Ascending aorta (tissue), 2 donors: ENCODE measurements at regions not wholly inside any gene's neighbourhood (a gene's known extent, or its start where the extent isn't known, plus 50 kb on each side); places are given as distances from the start of the nearest gene placed in this dataset.

Experiments used
- DNase-seq, 2 donors: peaks; one replicate each; pipeline ENCODE4 v3.0.0-alpha.2; 2019; ENCODE audit warnings: low spot score in 2 of 2
- H3K27ac ChIP-seq, 2 donors: fragments of 200-600 bp; sonication (generic); one replicate each; pipeline ENCODE4 v1.5.1; 2016 to 2017; ENCODE audit warnings: mild to moderate bottlenecking in 1 of 2
- H3K27me3 ChIP-seq: fragments of 200-600 bp; sonication (generic); one replicate; pipeline ENCODE4 v1.5.1; 2017
- H3K36me3 ChIP-seq, 2 donors: fragments of 200-600 bp; sonication (generic); one replicate each; pipeline ENCODE4 v1.5.1; 2016
- H3K4me1 ChIP-seq, 2 donors: fragments of 200-600 bp; sonication (generic); one replicate each; pipeline ENCODE4 v1.5.1; 2016 to 2017; ENCODE audit warnings: mild to moderate bottlenecking in 1 of 2
- H3K4me3 ChIP-seq, 2 donors: fragments of 200-600 bp; sonication (generic); one replicate each; pipeline ENCODE4 v1.5.1; 2016 to 2017; ENCODE audit warnings: mild to moderate bottlenecking in 1 of 2
- H3K9me3 ChIP-seq, 2 donors: fragments of 200-600 bp; sonication (generic); one replicate each; pipeline ENCODE4 v1.5.1; 2016
- CTCF ChIP-seq, 3 experiments: fragments of 200-600 bp in 2 of 3; fragments of 450-650 bp in 1 of 3; sonication (generic) in 2 of 3; IDR thresholded peaks; one replicate each; pipeline ENCODE4 v1.5.1; 2016 to 2019; ENCODE audit warnings: antibody characterized with exemption in 3 of 3, mild to moderate bottlenecking in 1 of 3, moderate library complexity in 1 of 3
- intact Hi-C: fragments of 100-400 bp; cut with DNase I; formaldehyde crosslinking; loops from one replicate; pipeline ENCODE4 v1.15.1; 2023

GRCh38 chr16:86334079-86334635 lies 176.2 kb upstream of the FOXF1 start:
- intact Hi-C loops, result no loop called here
- no peaks in the 10 kb centered on the region for H3K9me3 ChIP-seq
- no peak overlapping the region for H3K27ac ChIP-seq
- TF ChIP-seq CTCF (IDR thresholded peaks at IDR 0.05), result no peak
- DNase-seq, result no peak
- no peaks in the 10 kb centered on the region for H3K4me1 ChIP-seq
- no peaks in the 10 kb centered on the region for H3K36me3 ChIP-seq
- no peak overlapping the region for H3K4me3 ChIP-seq
- H3K27me3 ChIP-seq, result no peaks in the 10 kb centered on the region

- DNase-seq, result no peak
- TF ChIP-seq CTCF (IDR thresholded peaks at IDR 0.05), result no peak
- Histone ChIP-seq H3K27ac (no peak overlapping the region), H3K9me3 (no peaks in the 10 kb centered on the region), H3K36me3 (no peaks in the 10 kb centered on the region), H3K27me3 (no peaks in the 10 kb centered on the region), H3K4me1 (no peaks in the 10 kb centered on the region), H3K4me3 (no peak overlapping the region)
- intact Hi-C loops, result no loop called here
Measured at GRCh38 chr16:86335266-86336172, 174.8 kb upstream of the FOXF1 start.

GRCh38 chr16:86337138-86337537 lies 173.2 kb upstream of the FOXF1 start:
- no peak for DNase-seq
- Histone ChIP-seq H3K36me3 (no peaks in the 10 kb centered on the region), H3K9me3 (no peaks in the 10 kb centered on the region), H3K27ac (no peak overlapping the region), H3K4me1 (no peaks in the 10 kb centered on the region), H3K4me3 (no peak overlapping the region), H3K27me3 (no peaks in the 10 kb centered on the region)
- intact Hi-C loops, result no loop called here
- TF ChIP-seq CTCF (IDR thresholded peaks at IDR 0.05), result no peak

- H3K9me3 ChIP-seq, result no peaks in the 10 kb centered on the region
- no peak for TF ChIP-seq CTCF (IDR thresholded peaks at IDR 0.05)
- H3K36me3 ChIP-seq, result no peaks in the 10 kb centered on the region
- H3K27ac ChIP-seq, result no peak overlapping the region
- intact Hi-C loops, result no loop called here
- no peak for DNase-seq
- H3K27me3 ChIP-seq, result no peaks in the 10 kb centered on the region
- H3K4me3 ChIP-seq, result no peak overlapping the region
- peaks cover 0 to 4% of the 10 kb centered on the region in 2 donors for H3K4me1 ChIP-seq
Measured at GRCh38 chr16:86337581-86338402, 172.5 kb upstream of the FOXF1 start.

GRCh38 chr16:86338403-86339115 lies 171.8 kb upstream of the FOXF1 start:
- Histone ChIP-seq H3K27ac (no peak overlapping the region), H3K27me3 (no peaks in the 10 kb centered on the region), H3K36me3 (no peaks in the 10 kb centered on the region), H3K9me3 (no peaks in the 10 kb centered on the region), H3K4me3 (no peak overlapping the region), H3K4me1 (peaks cover 0 to 7% of the 10 kb centered on the region in 2 donors)
- DNase-seq, result no peak
- no peak for TF ChIP-seq CTCF (IDR thresholded peaks at IDR 0.05)
- intact Hi-C loops, result no loop called here
